Activated CD4-positive, alpha-beta T cell treated with anti-CD3 and anti-CD28 coated beads, Interleukin-2, amount 10 ng/mL, durations not matched to agents 7 days and 5 days (primary cell): ENCODE measurements at regions not wholly inside any gene's neighbourhood (a gene's known extent, or its start where the extent isn't known, plus 50 kb on each side); places are given as distances from the start of the nearest gene placed in this dataset.

Experiments used
- CTCF ChIA-PET: fragments of 350-600 bp; sonication (Branson Sonifier 250); formaldehyde crosslinking; loops from one replicate; lab custom pipeline; 2021; ENCODE audit warnings: antibody characterized with exemption; lab: Charles Lee
- POLR2A ChIA-PET: fragments of 350-600 bp; sonication (Branson Sonifier 250); formaldehyde crosslinking; loops from one replicate; lab custom pipeline; 2021; ENCODE audit warnings: antibody characterized with exemption; lab: Charles Lee
- DNase-seq: peaks from one replicate; pipeline ENCODE4 v3.0.0-alpha.2; 2020
- H3K27ac Mint-ChIP-seq: one replicate; pipeline ENCODE4 v1.8.0; 2021; ENCODE audit warnings: mild to moderate bottlenecking, moderate library complexity, mixed read lengths
- H3K27me3 Mint-ChIP-seq: one replicate; pipeline ENCODE4 v1.8.0; 2021; ENCODE audit warnings: mixed read lengths
- H3K36me3 Mint-ChIP-seq: one replicate; pipeline ENCODE4 v1.8.0; 2021; ENCODE audit warnings: low read depth, mixed read lengths
- H3K4me1 Mint-ChIP-seq: one replicate; pipeline ENCODE4 v1.8.0; 2021; ENCODE audit warnings: mixed read lengths
- H3K4me3 Mint-ChIP-seq: one replicate; pipeline ENCODE4 v1.8.0; 2021; ENCODE audit warnings: mild to moderate bottlenecking, moderate library complexity, mixed read lengths
- H3K9me3 Mint-ChIP-seq: one replicate; pipeline ENCODE4 v1.8.0; 2021; ENCODE audit warnings: mixed read lengths

- Mint-ChIP-seq H3K27me3 (no peaks in the 10 kb centered on the region), H3K4me3 (no peak overlapping the region), H3K9me3 (no peaks in the 10 kb centered on the region), H3K27ac (no peak overlapping the region), H3K36me3 (no peaks in the 10 kb centered on the region), H3K4me1 (no peaks in the 10 kb centered on the region)
- ChIA-PET CTCF (no interaction called here), POLR2A (no interaction called here)
- DNase-seq, result no peak
Observed at GRCh38 chr15:47411733-47412132, 305.6 kb upstream of the SEMA6D start.

- no peak overlapping the region for H3K4me3 Mint-ChIP-seq
- H3K4me1 Mint-ChIP-seq, result no peaks in the 10 kb centered on the region
- H3K9me3 Mint-ChIP-seq, result no peaks in the 10 kb centered on the region
- no peaks in the 10 kb centered on the region for H3K36me3 Mint-ChIP-seq
- no peak for DNase-seq
- ChIA-PET POLR2A (no interaction called here), CTCF (no interaction called here)
- no peaks in the 10 kb centered on the region for H3K27me3 Mint-ChIP-seq
- H3K27ac Mint-ChIP-seq, result no peak overlapping the region
Observed at GRCh38 chr15:47412136-47412535, 305.2 kb upstream of the SEMA6D start.

GRCh38 chr15:47412802-47413201 lies 304.5 kb upstream of the SEMA6D start:
- DNase-seq, result no peak
- Mint-ChIP-seq H3K4me1 (no peaks in the 10 kb centered on the region), H3K27ac (no peak overlapping the region), H3K9me3 (no peaks in the 10 kb centered on the region), H3K36me3 (no peaks in the 10 kb centered on the region), H3K27me3 (no peaks in the 10 kb centered on the region), H3K4me3 (no peak overlapping the region)
- ChIA-PET POLR2A (no interaction called here), CTCF (no interaction called here)

- no peak for DNase-seq
- Mint-ChIP-seq H3K27ac (no peak overlapping the region), H3K4me3 (no peak overlapping the region), H3K4me1 (no peaks in the 10 kb centered on the region), H3K9me3 (no peaks in the 10 kb centered on the region), H3K36me3 (no peaks in the 10 kb centered on the region), H3K27me3 (no peaks in the 10 kb centered on the region)
- POLR2A ChIA-PET, result no interaction called here
- CTCF ChIA-PET, result no interaction called here
Observed at GRCh38 chr15:47414207-47414606, 303.1 kb upstream of the SEMA6D start.

GRCh38 chr15:47415539-47415971 lies 301.8 kb upstream of the SEMA6D start:
- no peaks in the 10 kb centered on the region for H3K4me1 Mint-ChIP-seq
- POLR2A ChIA-PET, result no interaction called here
- H3K27me3 Mint-ChIP-seq, result no peaks in the 10 kb centered on the region
- H3K27ac Mint-ChIP-seq, result no peak overlapping the region
- no peak for DNase-seq
- CTCF ChIA-PET, result no interaction called here
- no peak overlapping the region for H3K4me3 Mint-ChIP-seq
- H3K9me3 Mint-ChIP-seq, result no peaks in the 10 kb centered on the region
- H3K36me3 Mint-ChIP-seq, result no peaks in the 10 kb centered on the region

GRCh38 chr15:47422881-47423665 lies 294.2 kb upstream of the SEMA6D start:
- Mint-ChIP-seq H3K27me3 (no peaks in the 10 kb centered on the region), H3K4me1 (no peaks in the 10 kb centered on the region), H3K27ac (no peak overlapping the region), H3K4me3 (no peak overlapping the region), H3K9me3 (no peaks in the 10 kb centered on the region), H3K36me3 (no peaks in the 10 kb centered on the region)
- DNase-seq, result no peak
- ChIA-PET CTCF (no interaction called here), POLR2A (no interaction called here)

- Mint-ChIP-seq H3K4me1 (no peaks in the 10 kb centered on the region), H3K36me3 (no peaks in the 10 kb centered on the region), H3K4me3 (no peak overlapping the region), H3K27me3 (no peaks in the 10 kb centered on the region), H3K9me3 (no peaks in the 10 kb centered on the region), H3K27ac (no peak overlapping the region)
- POLR2A ChIA-PET, result no interaction called here
- no peak for DNase-seq
- CTCF ChIA-PET, result no interaction called here
Observed at GRCh38 chr15:47427463-47427862, 289.8 kb upstream of the SEMA6D start.

- Mint-ChIP-seq H3K4me3 (no peak overlapping the region), H3K4me1 (no peaks in the 10 kb centered on the region), H3K27ac (no peak overlapping the region), H3K36me3 (no peaks in the 10 kb centered on the region), H3K9me3 (no peaks in the 10 kb centered on the region), H3K27me3 (no peaks in the 10 kb centered on the region)
- POLR2A ChIA-PET, result no interaction called here
- DNase-seq, result no peak
- CTCF ChIA-PET, result no interaction called here
Observed at GRCh38 chr15:47429376-47429775, 287.9 kb upstream of the SEMA6D start.

GRCh38 chr15:47431501-47431900 lies 285.8 kb upstream of the SEMA6D start:
- ChIA-PET CTCF (no interaction called here), POLR2A (no interaction called here)
- DNase-seq, result no peak
- Mint-ChIP-seq H3K27me3 (no peaks in the 10 kb centered on the region), H3K27ac (no peak overlapping the region), H3K4me3 (no peak overlapping the region), H3K36me3 (no peaks in the 10 kb centered on the region), H3K4me1 (no peaks in the 10 kb centered on the region), H3K9me3 (no peaks in the 10 kb centered on the region)

GRCh38 chr15:47432826-47433225 lies 284.5 kb upstream of the SEMA6D start:
- ChIA-PET CTCF (no interaction called here), POLR2A (no interaction called here)
- DNase-seq, result no peak
- no peaks in the 10 kb centered on the region for H3K4me1 Mint-ChIP-seq
- no peaks in the 10 kb centered on the region for H3K27me3 Mint-ChIP-seq
- H3K27ac Mint-ChIP-seq, result no peak overlapping the region
- no peaks in the 10 kb centered on the region for H3K36me3 Mint-ChIP-seq
- H3K4me3 Mint-ChIP-seq, result no peak overlapping the region
- H3K9me3 Mint-ChIP-seq, result no peaks in the 10 kb centered on the region

- H3K4me3 Mint-ChIP-seq, result no peak overlapping the region
Observed at GRCh38 chr15:47434596-47434995, 282.7 kb upstream of the SEMA6D start.

GRCh38 chr15:47437491-47437890 lies 279.8 kb upstream of the SEMA6D start:
- ChIA-PET POLR2A (no interaction called here), CTCF (no interaction called here)
- Mint-ChIP-seq H3K4me3 (no peak overlapping the region), H3K27me3 (no peaks in the 10 kb centered on the region), H3K9me3 (no peaks in the 10 kb centered on the region), H3K27ac (no peak overlapping the region), H3K4me1 (no peaks in the 10 kb centered on the region), H3K36me3 (no peaks in the 10 kb centered on the region)
- no peak for DNase-seq

More at GRCh38 chr15:47434596-47434995, 282.7 kb upstream of the SEMA6D start:
- Mint-ChIP-seq H3K36me3 (no peaks in the 10 kb centered on the region), H3K4me1 (no peaks in the 10 kb centered on the region), H3K9me3 (no peaks in the 10 kb centered on the region), H3K27ac (no peak overlapping the region), H3K27me3 (no peaks in the 10 kb centered on the region)
- POLR2A ChIA-PET, result no interaction called here
- DNase-seq, result no peak
- CTCF ChIA-PET, result no interaction called here

GRCh38 chr15:47439146-47440111 lies 277.9 kb upstream of the SEMA6D start:
- no peaks in the 10 kb centered on the region for H3K27me3 Mint-ChIP-seq
- H3K9me3 Mint-ChIP-seq, result peaks cover 3% of the 10 kb centered on the region
- H3K4me3 Mint-ChIP-seq, result no peak overlapping the region
- no peak for DNase-seq
- H3K36me3 Mint-ChIP-seq, result no peaks in the 10 kb centered on the region
- H3K27ac Mint-ChIP-seq, result no peak overlapping the region
- H3K4me1 Mint-ChIP-seq, result no peaks in the 10 kb centered on the region
- CTCF ChIA-PET, result no interaction called here
- POLR2A ChIA-PET, result no interaction called here
